IPS-NIHi7 (cell line): ENCODE measurements at regions not wholly inside any gene's neighbourhood (a gene's known extent, or its start where the extent isn't known, plus 50 kb on each side); places are given as distances from the start of the nearest gene placed in this dataset.
"Not testable (repeated sequence)": the region's sequence is repeated elsewhere in the genome, so short reads cannot be mapped to it uniquely, and the experiment has no call there.

Experiments
- DNase-seq: peaks from one replicate; pipeline ENCODE4 v3.0.0; 2012; ENCODE audit warnings: mixed read lengths; ENCODE audit errors: extremely low spot score

- no peak for DNase-seq
These were observed 99.2 kb upstream of the MIR17HG start for GRCh38 chr13:91248249-91248648.

DNA sequence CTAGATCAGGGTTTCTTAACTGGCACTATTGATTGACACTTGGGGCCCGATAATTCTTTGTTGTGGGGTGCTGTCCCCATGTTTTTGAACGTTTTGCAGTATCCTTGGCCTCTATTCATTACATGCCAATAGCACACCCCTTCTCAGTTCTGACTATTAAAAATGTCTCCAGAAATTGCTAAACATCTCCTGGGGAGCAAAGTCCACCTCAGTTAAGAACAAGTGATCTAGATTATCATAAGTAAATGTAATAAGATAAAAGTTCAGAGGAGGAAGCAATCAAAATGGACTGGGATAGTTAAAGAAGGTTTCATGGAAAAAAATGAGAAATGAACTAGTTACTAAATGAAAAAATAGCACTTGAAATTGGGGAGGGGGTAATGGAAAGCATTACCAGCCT lies 98.1 kb upstream of the MIR17HG start:
- no peak for DNase-seq

DNA sequence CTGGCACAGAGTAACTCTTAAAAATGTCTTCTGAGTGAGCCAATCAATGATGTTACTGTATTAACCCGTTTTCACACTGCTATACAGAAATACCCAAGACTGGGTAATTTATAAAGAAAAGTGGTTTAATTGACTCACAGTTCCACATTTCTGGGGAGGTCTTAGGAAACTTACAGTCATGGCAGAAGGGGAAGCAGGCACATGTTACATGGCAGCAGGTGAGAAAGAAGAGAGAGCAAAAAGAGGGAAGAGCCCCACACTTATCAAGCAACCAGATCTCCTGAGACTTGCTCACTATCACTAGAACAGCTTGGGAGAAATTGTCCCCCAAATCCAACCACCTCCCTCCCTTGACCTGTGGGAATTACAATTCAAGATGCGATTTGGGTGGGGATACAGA lies 97.6 kb upstream of the MIR17HG start:
- DNase-seq = no peak

- not testable (repeated sequence) for DNase-seq
These were observed 95.9 kb upstream of the MIR17HG start for GRCh38 chr13:91251573-91251972.

- DNase-seq = no peak
These were observed 83.0 kb upstream of the MIR17HG start for GRCh38 chr13:91264484-91264883.

GRCh38 chr13:91269237-91269636 lies 78.2 kb upstream of the MIR17HG start:
- DNase-seq = no peak

DNA sequence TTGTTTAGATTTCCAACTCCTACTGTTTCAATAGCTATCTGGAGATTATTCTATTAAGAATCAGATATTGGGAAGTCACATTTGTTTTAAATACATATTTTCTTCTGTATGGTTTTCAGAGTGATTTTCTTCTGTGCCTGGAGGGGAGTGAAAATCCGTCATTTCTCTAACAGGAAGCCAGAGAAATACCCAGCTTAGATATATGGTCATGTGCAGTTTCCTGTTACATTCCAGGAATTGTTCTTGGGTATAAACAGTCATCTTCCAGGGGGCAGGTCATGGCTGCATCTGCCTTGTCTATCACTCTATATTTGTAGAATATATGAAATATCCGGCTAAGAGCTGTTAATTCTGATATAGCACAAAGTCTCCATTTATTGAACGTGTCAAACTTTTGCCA lies 77.5 kb upstream of the MIR17HG start:
- DNase-seq = no peak

GRCh38 chr13:91272235-91272777 lies 75.2 kb upstream of the MIR17HG start:
- no peak for DNase-seq

DNA sequence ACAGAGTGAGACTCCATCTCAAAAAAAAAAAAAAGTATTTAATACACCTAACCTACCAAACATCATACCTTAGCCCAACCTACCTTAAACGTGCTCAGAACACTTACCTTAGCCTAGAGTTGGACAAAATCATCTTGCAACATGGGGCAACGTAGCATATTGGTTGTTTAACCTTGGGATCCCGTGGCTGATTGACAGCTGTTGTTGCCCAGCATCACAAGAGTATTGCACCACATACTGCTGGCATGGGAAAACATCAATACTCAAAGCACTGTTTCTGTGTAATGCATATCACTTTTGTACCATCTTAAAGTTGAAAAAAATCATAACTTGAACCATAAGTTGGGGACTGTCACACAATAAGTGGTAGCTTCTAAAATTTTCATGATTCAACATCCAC lies 73.8 kb upstream of the MIR17HG start:
- DNase-seq = no peak

DNA sequence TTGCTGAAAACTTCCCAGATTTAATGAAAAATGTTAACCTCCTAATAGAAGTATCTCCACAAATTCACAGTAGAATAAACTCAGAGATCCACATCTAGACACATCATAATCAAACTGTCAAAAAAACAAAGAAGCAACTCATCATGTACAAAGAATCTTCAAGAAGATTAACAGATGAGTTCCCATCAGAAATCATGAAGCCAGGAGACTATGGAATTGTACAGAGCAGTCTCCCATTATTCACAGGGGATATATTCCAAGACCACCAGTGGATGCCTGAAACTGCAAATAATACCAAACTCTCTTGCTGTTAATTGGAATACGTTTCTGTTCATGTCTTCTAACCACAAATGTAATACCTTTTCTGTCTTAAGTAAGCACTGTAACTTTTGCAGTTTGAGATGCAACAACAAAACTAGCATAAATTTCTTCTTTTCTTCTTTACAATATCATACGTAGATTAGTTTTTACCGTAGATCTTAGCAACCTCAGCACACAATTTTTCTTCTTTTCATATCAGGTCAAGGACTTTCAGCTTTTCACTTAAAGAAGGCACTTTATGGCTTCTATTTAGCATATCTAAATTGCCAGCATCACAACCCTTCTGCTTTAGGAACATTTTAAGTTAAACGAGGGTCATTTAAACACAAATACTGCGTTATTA lies 70.3 kb upstream of the MIR17HG start:
- no peak for DNase-seq

DNA sequence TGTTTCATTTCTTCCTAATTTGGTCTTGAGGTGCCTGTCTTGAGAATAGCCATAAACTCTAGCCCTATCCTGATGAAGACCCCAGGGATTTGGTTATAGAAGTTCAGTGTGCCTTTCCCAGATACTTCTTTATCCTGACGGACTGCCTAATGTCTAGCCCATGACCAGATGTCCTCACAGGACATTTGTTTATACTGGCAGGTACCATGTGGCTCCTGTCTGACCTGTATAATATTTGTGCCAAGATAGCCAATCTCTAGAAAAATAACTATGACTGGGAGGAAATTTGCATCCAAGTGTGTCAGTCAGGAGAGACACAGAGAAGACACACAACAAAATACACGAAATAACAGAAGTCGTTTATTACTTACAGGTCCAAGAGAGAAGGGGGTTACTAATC lies 69.2 kb upstream of the MIR17HG start:
- no peak for DNase-seq

GRCh38 chr13:91278888-91279287 lies 68.6 kb upstream of the MIR17HG start:
- DNase-seq = no peak

DNA sequence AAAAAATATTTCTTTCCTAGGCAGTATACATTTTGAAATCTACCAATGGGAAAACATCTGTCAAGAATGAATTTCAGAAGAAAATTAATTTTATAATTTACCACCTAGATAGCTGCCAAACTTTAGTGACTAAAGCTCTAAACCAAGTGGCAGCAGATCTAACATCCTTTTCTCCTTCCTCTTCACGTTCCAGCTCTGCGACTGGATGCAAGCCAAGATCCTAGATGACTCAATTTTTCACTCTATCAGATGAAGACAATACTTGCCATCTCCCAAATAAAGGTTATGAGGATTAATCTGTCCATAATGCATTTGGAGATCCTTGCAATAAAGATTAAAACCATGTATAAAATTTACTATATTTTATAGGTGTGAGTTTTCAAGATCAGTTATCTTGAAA lies 66.7 kb upstream of the MIR17HG start:
- DNase-seq = no peak

DNA sequence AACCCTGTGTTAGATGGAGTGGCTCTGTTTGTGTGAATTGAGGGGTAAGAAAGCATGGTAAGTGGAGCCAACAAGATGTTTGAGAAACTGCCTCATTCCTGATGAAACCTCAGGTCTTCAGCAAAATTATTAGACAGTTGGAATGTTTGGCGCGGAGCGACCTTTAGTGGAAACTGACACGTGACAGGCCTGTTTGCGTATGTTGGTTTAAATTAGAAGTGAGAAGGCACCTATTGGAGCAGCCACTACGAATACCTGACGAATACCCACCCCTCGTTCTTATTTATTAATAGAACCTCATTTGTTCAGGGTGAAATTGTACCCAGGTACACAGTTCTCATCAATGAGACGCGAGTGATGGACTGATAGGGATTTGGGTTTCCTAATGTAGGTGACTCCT lies 63.2 kb upstream of the MIR17HG start:
- DNase-seq = no peak

GRCh38 chr13:91286317-91286716 lies 61.2 kb upstream of the MIR17HG start:
- no peak for DNase-seq

- DNase-seq = no peak
These were observed 56.4 kb upstream of the MIR17HG start for GRCh38 chr13:91291078-91291477.

- no peak for DNase-seq
These were observed 54.8 kb upstream of the MIR17HG start for GRCh38 chr13:91292630-91293221.

DNA sequence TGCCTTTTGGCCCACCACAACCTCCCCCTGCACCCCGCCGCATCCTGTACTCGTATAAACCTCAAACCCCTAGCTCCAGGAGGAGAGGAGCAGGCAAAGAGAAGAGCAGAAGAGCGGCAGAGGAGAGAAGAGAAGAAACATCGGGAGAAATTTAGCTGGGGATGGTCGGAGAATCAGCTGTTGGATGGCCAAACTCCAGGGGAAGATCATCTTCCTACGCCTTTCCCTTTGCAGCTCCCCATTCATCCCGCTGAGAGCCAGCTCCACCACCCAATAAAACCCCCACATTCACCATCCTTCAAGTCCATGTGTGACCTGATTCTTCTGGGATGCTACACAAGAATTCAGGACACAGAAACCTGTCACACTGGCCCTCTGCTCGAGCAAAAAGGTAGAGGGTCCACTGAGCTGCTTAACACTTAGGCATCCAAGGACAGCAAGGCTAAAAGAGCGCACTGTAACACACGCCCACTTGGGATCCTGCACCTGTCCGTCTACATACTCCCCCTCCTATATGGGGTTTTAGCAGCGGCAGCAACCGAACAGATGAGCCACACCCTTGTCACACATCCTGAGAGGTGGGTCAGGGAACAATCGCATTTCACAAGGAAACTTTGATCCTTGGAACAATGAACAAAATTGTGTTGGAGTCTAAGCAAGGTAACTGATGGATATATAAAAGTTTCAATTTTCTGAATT lies 51.6 kb upstream of the MIR17HG start:
- DNase-seq = no peak

GRCh38 chr13:91297503-91297902 lies 50.0 kb upstream of the MIR17HG start:
- no peak for DNase-seq
